ENCODE measurements at regions not wholly inside any gene's neighbourhood (a gene's known extent, or its start where the extent isn't known, plus 50 kb on each side); places are given as distances from the start of the nearest gene placed in this dataset.

DNA sequence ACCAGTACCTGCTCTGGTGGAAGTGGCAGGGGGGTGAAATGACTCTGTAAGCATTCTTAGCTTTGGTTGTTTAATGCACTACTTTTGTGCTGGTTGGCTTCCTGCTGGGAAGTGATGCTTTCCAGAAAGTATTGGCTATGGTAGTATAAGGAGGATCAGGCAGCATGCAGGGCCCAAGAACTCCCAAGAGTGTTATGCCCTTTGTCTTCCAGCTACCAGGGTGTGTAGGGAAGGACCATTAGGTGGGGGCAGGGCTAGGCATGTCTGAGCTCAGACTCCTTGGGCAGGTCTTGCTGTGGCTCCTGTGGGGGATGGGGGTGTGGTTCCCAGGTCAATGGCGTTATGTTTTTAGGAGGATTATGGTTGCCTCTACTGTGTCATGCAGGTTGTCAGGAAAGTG lies 135.8 kb upstream of the TRPC7 start:
- DNase-seq (ENCODE audit: low read depth): no peak
- H3K4me3 ChIP-seq (ENCODE audit: low read depth, low read length): no peak overlapping the region
- TF ChIP-seq, protein P1, sequence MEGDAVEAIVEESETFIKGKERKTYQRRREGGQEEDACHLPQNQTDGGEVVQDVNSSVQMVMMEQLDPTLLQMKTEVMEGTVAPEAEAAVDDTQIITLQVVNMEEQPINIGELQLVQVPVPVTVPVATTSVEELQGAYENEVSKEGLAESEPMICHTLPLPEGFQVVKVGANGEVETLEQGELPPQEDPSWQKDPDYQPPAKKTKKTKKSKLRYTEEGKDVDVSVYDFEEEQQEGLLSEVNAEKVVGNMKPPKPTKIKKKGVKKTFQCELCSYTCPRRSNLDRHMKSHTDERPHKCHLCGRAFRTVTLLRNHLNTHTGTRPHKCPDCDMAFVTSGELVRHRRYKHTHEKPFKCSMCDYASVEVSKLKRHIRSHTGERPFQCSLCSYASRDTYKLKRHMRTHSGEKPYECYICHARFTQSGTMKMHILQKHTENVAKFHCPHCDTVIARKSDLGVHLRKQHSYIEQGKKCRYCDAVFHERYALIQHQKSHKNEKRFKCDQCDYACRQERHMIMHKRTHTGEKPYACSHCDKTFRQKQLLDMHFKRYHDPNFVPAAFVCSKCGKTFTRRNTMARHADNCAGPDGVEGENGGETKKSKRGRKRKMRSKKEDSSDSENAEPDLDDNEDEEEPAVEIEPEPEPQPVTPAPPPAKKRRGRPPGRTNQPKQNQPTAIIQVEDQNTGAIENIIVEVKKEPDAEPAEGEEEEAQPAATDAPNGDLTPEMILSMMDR (IDR thresholded peaks at IDR 0.05; ENCODE audit: low read depth, low read length, missing control alignments): no peak

DNA sequence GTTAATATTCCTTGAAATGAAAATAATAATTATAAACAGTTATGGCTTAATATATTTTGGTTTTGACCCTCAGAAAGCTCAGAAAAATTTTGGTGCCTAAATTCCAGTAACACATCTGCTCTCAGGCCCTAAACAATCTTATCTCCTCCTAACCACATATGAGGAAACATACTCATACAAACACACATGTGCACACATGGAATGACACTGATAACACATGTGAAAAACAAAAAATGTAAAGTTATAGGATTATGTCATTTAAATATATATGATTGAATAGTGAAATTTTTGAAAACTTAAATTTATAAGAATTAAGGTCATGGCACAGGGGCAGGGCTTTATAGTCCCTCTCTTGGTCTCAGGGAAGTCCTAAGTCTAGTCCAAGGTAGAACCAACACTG lies 127.2 kb upstream of the TRPC7 start:
- TF ChIP-seq, protein P1 (IDR thresholded peaks at IDR 0.05; ENCODE audit: low read depth, low read length, missing control alignments): no peak
- no peak overlapping the region for H3K4me3 ChIP-seq (ENCODE audit: low read depth, low read length)
- DNase-seq (ENCODE audit: low read depth): no peak

DNA sequence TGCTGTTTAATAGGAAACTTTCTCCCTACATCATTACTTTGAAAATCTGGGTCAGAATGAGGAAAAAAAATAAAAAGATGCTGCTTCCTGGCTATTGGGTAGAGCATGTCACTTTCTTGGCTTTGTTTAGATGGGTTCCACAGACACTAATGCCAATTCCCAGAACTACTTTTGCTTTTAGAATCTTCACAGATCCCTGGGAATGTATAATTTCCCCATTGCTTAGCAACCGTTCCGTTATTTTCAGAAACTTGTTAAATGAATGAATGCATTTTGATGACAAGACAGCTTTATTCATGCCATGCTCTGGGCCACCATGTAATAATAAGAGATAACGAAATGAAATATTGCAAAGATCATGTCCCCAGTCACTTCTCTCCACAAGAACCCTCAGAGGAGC lies 126.5 kb upstream of the TRPC7 start:
- TF ChIP-seq, protein P1 (IDR thresholded peaks at IDR 0.05; ENCODE audit: low read depth, low read length, missing control alignments): no peak
- no peak for DNase-seq (ENCODE audit: low read depth)
- H3K4me3 ChIP-seq (ENCODE audit: low read depth, low read length): no peak overlapping the region

DNA sequence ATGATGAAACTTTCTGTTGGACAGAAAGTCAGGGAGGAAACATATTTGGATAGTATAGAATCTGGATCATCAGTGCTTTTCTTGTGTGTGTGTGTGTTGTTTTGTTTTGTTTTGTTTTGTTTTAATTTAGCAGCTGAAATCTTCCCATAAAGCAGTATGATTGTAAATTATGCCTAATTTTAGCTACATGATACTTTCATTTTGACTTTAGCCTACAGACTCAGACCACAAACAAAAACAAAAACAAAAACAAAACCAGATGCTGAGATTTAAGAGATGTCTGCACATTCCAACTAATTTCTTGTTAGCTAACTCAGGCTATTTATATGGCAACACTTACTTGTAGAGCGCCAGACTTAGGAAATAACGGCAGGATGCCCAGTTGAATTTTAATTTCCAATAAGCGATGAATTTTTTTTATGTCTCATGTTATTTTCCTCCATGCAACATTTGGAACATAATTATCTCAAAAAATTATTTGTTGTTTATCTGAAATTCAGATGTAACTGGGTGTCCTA lies 119.5 kb upstream of the TRPC7 start:
- TF ChIP-seq, protein P1 (IDR thresholded peaks at IDR 0.05; ENCODE audit: low read depth, low read length, missing control alignments): no peak
- DNase-seq (ENCODE audit: low read depth): no peak
- H3K4me3 ChIP-seq (ENCODE audit: low read depth, low read length): no peak overlapping the region

DNA sequence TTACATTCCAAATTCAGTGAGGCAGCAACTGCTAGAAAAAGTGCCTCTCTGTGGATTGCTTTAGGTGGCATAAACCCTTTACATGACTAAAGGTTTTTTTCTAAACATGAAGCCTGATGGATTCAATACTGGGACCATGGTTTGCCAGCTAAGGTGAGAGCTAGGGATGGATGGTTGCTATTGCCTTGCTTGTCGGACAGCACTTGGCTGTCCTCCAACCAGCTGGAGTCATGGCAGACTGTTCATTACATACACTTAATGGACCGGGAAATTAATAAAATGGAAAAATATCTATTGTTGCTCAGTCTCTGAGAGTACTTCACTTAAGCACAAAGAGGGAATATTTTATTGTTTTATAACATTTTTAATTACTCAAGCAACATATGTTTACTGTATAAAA lies 116.9 kb upstream of the TRPC7 start:
- TF ChIP-seq, protein P1 (IDR thresholded peaks at IDR 0.05; ENCODE audit: low read depth, low read length, missing control alignments): no peak
- H3K4me3 ChIP-seq (ENCODE audit: low read depth, low read length): no peak overlapping the region
- DNase-seq (ENCODE audit: low read depth): no peak

DNA sequence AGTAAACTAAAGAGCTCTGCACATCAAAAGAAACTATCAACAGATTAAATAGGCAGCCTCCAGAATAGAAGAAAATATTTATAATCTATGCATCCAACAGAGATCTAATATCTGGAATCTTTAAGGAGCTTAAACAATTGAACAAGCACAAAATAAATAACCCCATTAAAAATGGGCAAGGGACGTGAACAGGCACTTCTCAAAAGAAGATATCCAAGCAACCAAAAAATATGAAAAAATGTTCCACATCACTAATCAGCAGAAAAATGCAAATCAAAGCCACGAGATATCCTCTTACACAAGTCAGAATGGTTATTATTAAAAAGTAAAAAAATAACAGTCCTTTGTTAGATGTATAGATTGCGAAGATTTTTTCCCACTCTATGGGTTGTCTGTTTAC lies 109.1 kb upstream of the TRPC7 start:
- H3K4me3 ChIP-seq (ENCODE audit: low read depth, low read length): no peak overlapping the region
- DNase-seq (ENCODE audit: low read depth): no peak
- TF ChIP-seq, protein P1 (IDR thresholded peaks at IDR 0.05; ENCODE audit: low read depth, low read length, missing control alignments): no peak

DNA sequence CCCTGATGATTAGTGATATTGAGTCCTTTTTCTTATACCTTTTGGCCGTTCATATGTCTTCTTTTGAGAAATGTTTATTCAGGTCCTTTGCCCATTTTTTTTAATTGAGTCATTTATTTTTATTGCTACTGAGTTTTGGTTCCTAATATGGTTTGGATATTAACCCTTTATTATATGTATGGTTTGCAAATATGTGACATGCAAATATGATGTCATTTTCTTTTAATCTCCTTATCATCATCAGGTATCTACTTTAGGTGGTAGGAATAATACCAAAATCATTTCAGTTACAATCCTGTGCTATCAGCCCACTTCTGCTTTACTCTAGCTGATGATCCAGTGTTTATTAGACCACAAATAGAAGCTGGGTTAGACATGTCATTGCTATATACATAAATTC lies 102.3 kb upstream of the TRPC7 start:
- TF ChIP-seq, protein P1 (IDR thresholded peaks at IDR 0.05; ENCODE audit: low read depth, low read length, missing control alignments): no peak
- no peak overlapping the region for H3K4me3 ChIP-seq (ENCODE audit: low read depth, low read length)
- DNase-seq (ENCODE audit: low read depth): no peak
